ENCODE measurements at regions not wholly inside any gene's neighbourhood (a gene's known extent, or its start where the extent isn't known, plus 50 kb on each side); places are given as distances from the start of the nearest gene placed in this dataset.

DNA sequence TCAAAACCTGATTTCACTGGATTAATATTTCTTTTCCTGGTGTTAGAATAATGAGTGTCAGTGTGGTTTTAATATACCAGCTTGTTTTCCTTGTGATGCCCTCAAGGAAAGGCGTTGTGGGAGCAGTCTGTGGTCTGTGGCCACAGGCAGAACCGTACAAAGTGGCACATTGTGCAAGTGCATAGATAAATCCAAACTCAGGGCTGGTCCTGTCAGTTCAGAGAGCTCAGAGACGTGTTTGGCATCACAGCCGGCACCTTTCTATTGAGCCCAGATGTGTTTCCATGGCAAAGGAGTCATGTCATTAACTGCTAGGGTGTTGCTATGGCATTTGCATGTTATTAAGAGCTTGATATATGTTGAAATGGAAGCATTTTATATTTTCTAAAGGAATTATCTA lies 289.9 kb upstream of the RASGRP1 start:
- Histone ChIP-seq H3K9me3 (ENCODE audit: control insufficient read depth in 4 of 4, insufficient read depth in 3 of 4, low read length in 3 of 4) (no peaks in the 10 kb centered on the region), H3K27ac (ENCODE audit: low read depth in 1 of 2, low read length in 1 of 2) (no peak overlapping the region), H3K4me3 (no peak overlapping the region), H3K27me3 (ENCODE audit: control insufficient read depth in 3 of 3, insufficient read depth in 3 of 3, low read length in 2 of 3) (no peaks in the 10 kb centered on the region), H3K4me1 (ENCODE audit: control insufficient read depth in 5 of 5, insufficient read depth in 5 of 5, low read length in 5 of 5) (no peaks in the 10 kb centered on the region), H3K36me3 (ENCODE audit: control insufficient read depth in 4 of 4, insufficient read depth in 4 of 4, low read length in 4 of 4) (no peaks in the 10 kb centered on the region), H3K9ac (ENCODE audit: insufficient read depth in 1 of 2, low read length in 2 of 2) (no peak overlapping the region)
- 34 to 63% methylated on average over 4 of the region's 4 CpGs for WGBS, 2 donors
- TF ChIP-seq, protein P1, sequence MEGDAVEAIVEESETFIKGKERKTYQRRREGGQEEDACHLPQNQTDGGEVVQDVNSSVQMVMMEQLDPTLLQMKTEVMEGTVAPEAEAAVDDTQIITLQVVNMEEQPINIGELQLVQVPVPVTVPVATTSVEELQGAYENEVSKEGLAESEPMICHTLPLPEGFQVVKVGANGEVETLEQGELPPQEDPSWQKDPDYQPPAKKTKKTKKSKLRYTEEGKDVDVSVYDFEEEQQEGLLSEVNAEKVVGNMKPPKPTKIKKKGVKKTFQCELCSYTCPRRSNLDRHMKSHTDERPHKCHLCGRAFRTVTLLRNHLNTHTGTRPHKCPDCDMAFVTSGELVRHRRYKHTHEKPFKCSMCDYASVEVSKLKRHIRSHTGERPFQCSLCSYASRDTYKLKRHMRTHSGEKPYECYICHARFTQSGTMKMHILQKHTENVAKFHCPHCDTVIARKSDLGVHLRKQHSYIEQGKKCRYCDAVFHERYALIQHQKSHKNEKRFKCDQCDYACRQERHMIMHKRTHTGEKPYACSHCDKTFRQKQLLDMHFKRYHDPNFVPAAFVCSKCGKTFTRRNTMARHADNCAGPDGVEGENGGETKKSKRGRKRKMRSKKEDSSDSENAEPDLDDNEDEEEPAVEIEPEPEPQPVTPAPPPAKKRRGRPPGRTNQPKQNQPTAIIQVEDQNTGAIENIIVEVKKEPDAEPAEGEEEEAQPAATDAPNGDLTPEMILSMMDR (IDR thresholded peaks at IDR 0.05; ENCODE audit: control extremely low read depth, extremely low read depth), result no peak
- no peak for ATAC-seq (ENCODE audit: insufficient read depth, low FRiP score)
- no peak for DNase-seq

- no peak overlapping the region for H3K27ac ChIP-seq (ENCODE audit: low read depth in 1 of 2, low read length in 1 of 2)
- no peaks in the 10 kb centered on the region for H3K27me3 ChIP-seq (ENCODE audit: control insufficient read depth in 3 of 3, insufficient read depth in 3 of 3, low read length in 2 of 3)
- H3K9ac ChIP-seq (ENCODE audit: insufficient read depth in 1 of 2, low read length in 2 of 2), result no peak overlapping the region
- H3K9me3 ChIP-seq (ENCODE audit: control insufficient read depth in 4 of 4, insufficient read depth in 3 of 4, low read length in 3 of 4), result no peaks in the 10 kb centered on the region
- ATAC-seq (ENCODE audit: insufficient read depth, low FRiP score) (no peak), DNase-seq (no peak)
- H3K4me3 ChIP-seq, result no peak overlapping the region
- H3K4me1 ChIP-seq (ENCODE audit: control insufficient read depth in 5 of 5, insufficient read depth in 5 of 5, low read length in 5 of 5), result no peaks in the 10 kb centered on the region
- H3K36me3 ChIP-seq (ENCODE audit: control insufficient read depth in 4 of 4, insufficient read depth in 4 of 4, low read length in 4 of 4), result no peaks in the 10 kb centered on the region
- TF ChIP-seq, protein P1 (IDR thresholded peaks at IDR 0.05; ENCODE audit: control extremely low read depth, extremely low read depth), result no peak
- 57 to 70% methylated on average over 1 of the region's 1 CpG for WGBS, 2 donors
Measured at GRCh38 chr15:38857814-38858213, 293.2 kb upstream of the RASGRP1 start.

GRCh38 chr15:38859574-38859973 lies 295.0 kb upstream of the RASGRP1 start:
- no peak overlapping the region for H3K27ac ChIP-seq (ENCODE audit: low read depth in 1 of 2, low read length in 1 of 2)
- TF ChIP-seq, protein P1 (IDR thresholded peaks at IDR 0.05; ENCODE audit: control extremely low read depth, extremely low read depth), result no peak
- no peaks in the 10 kb centered on the region for H3K4me1 ChIP-seq (ENCODE audit: control insufficient read depth in 5 of 5, insufficient read depth in 5 of 5, low read length in 5 of 5)
- H3K36me3 ChIP-seq (ENCODE audit: control insufficient read depth in 4 of 4, insufficient read depth in 4 of 4, low read length in 4 of 4), result no peaks in the 10 kb centered on the region
- no peaks in the 10 kb centered on the region for H3K27me3 ChIP-seq (ENCODE audit: control insufficient read depth in 3 of 3, insufficient read depth in 3 of 3, low read length in 2 of 3)
- WGBS, 2 donors, result 96 to 97% methylated on average over 2 of the region's 2 CpGs
- ATAC-seq (ENCODE audit: insufficient read depth, low FRiP score), result no peak
- no peak overlapping the region for H3K9ac ChIP-seq (ENCODE audit: insufficient read depth in 1 of 2, low read length in 2 of 2)
- H3K9me3 ChIP-seq (ENCODE audit: control insufficient read depth in 4 of 4, insufficient read depth in 3 of 4, low read length in 3 of 4), result no peaks in the 10 kb centered on the region
- DNase-seq, result no peak
- no peak overlapping the region for H3K4me3 ChIP-seq

DNA sequence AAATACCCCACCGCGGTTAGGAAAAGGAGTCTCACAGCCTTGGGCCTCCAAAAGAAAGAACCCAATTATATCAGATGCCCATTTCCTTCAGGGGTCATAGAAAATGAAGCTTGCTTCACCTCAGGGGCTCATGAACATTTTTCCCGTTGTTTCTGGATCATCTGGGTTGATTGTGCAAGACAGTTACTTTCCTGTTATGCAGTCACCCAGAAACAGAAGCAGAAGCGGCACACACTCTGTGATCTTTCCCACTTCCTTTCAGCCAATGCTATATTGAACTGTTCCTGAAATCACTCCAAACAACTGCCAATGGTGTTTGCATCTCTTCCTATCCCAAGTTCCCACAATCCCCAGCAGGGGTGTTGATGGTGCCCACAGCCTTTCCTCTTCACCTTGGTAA lies 295.6 kb upstream of the RASGRP1 start:
- peak in 1 of 3 donors; percentile 35 for DNase-seq
- H3K4me1 ChIP-seq (ENCODE audit: control insufficient read depth in 5 of 5, insufficient read depth in 5 of 5, low read length in 5 of 5), result peaks cover 0 to 5% (median 0%) of the 10 kb centered on the region in 5 donors
- WGBS, 2 donors, result 40 to 41% methylated on average over 4 of the region's 4 CpGs
- no peak overlapping the region for H3K27ac ChIP-seq (ENCODE audit: low read depth in 1 of 2, low read length in 1 of 2)
- no peaks in the 10 kb centered on the region for H3K27me3 ChIP-seq (ENCODE audit: control insufficient read depth in 3 of 3, insufficient read depth in 3 of 3, low read length in 2 of 3)
- no peak for ATAC-seq (ENCODE audit: insufficient read depth, low FRiP score)
- TF ChIP-seq, protein P1 (IDR thresholded peaks at IDR 0.05; ENCODE audit: control extremely low read depth, extremely low read depth), result no peak
- H3K4me3 ChIP-seq, result no peak overlapping the region
- no peaks in the 10 kb centered on the region for H3K9me3 ChIP-seq (ENCODE audit: control insufficient read depth in 4 of 4, insufficient read depth in 3 of 4, low read length in 3 of 4)
- no peaks in the 10 kb centered on the region for H3K36me3 ChIP-seq (ENCODE audit: control insufficient read depth in 4 of 4, insufficient read depth in 4 of 4, low read length in 4 of 4)
- H3K9ac ChIP-seq (ENCODE audit: insufficient read depth in 1 of 2, low read length in 2 of 2), result no peak overlapping the region
